Medulla oblongata (tissue), 1 donor: ENCODE measurements at regions not wholly inside any gene's neighbourhood (a gene's known extent, or its start where the extent isn't known, plus 50 kb on each side); places are given as distances from the start of the nearest gene placed in this dataset.

ENCODE experiments used
- DNase-seq: peaks from one replicate; pipeline ENCODE4 v3.0.0-alpha.2; 2015; ENCODE audit errors: extremely low spot score

- DNase-seq: no peak
These were observed 263.3 kb upstream of the ADAMTS16 start for GRCh38 chr5:4876804-4877203.

- no peak for DNase-seq
These were observed 262.6 kb upstream of the ADAMTS16 start for GRCh38 chr5:4877579-4877978.

GRCh38 chr5:4879075-4879474 lies 261.1 kb upstream of the ADAMTS16 start:
- DNase-seq: no peak

- DNase-seq: peak; percentile 88
These were observed 260.3 kb upstream of the ADAMTS16 start for GRCh38 chr5:4879693-4880303.

- no peak for DNase-seq
These were observed 259.8 kb upstream of the ADAMTS16 start for GRCh38 chr5:4880304-4880741.

GRCh38 chr5:4881366-4882002 lies 258.6 kb upstream of the ADAMTS16 start:
- no peak for DNase-seq

- DNase-seq: no peak
These were observed 257.9 kb upstream of the ADAMTS16 start for GRCh38 chr5:4882186-4882585.

- DNase-seq: no peak
These were observed 256.8 kb upstream of the ADAMTS16 start for GRCh38 chr5:4883360-4883759.

- DNase-seq: no peak
These were observed 246.9 kb upstream of the ADAMTS16 start for GRCh38 chr5:4893063-4893744.

- no peak for DNase-seq
These were observed 243.8 kb upstream of the ADAMTS16 start for GRCh38 chr5:4896328-4896727.

GRCh38 chr5:4901305-4901811 lies 238.8 kb upstream of the ADAMTS16 start:
- DNase-seq: no peak

- DNase-seq: no peak
These were observed 238.2 kb upstream of the ADAMTS16 start for GRCh38 chr5:4901924-4902323.

GRCh38 chr5:4905674-4906520 lies 234.2 kb upstream of the ADAMTS16 start:
- DNase-seq: peak; percentile 68

GRCh38 chr5:4906786-4907185 lies 233.3 kb upstream of the ADAMTS16 start:
- DNase-seq: peak; percentile 6

- DNase-seq: no peak
These were observed 232.6 kb upstream of the ADAMTS16 start for GRCh38 chr5:4907571-4907970.

GRCh38 chr5:4909086-4909485 lies 231.0 kb upstream of the ADAMTS16 start:
- no peak for DNase-seq

- no peak for DNase-seq
These were observed 228.3 kb upstream of the ADAMTS16 start for GRCh38 chr5:4911646-4912403.

- no peak for DNase-seq
These were observed 218.2 kb upstream of the ADAMTS16 start for GRCh38 chr5:4921929-4922328.

GRCh38 chr5:4924577-4924976 lies 215.6 kb upstream of the ADAMTS16 start:
- no peak for DNase-seq

GRCh38 chr5:4927097-4927496 lies 213.0 kb upstream of the ADAMTS16 start:
- no peak for DNase-seq

GRCh38 chr5:4928409-4928808 lies 211.7 kb upstream of the ADAMTS16 start:
- DNase-seq: no peak
